LNCaP clone FGC (cell line): ENCODE measurements at regions not wholly inside any gene's neighbourhood (a gene's known extent, or its start where the extent isn't known, plus 50 kb on each side); places are given as distances from the start of the nearest gene placed in this dataset.

Experiments used
- DNase-seq: peaks from one replicate; pipeline ENCODE4 v3.0.0-alpha.2; 2011; ENCODE audit warnings: low read depth
- H3K4me3 ChIP-seq: 2 replicates; pipeline ENCODE4 v1.5.1; 2011; ENCODE audit warnings: mild to moderate bottlenecking, low read depth, low read length, control low read depth
- CTCF ChIP-seq: IDR thresholded peaks from 2 replicates; pipeline ENCODE4 v1.5.1; 2012; ENCODE audit warnings: mild to moderate bottlenecking; ENCODE audit not compliant: control insufficient read depth, insufficient read depth; ENCODE audit errors: extremely low read depth

GRCh38 chr3:124351430-124352148, 359.7 kb upstream of the ROPN1 start:
- no peak overlapping the region for H3K4me3 ChIP-seq
- TF ChIP-seq CTCF: peak; percentile 80
- DNase-seq: peak; percentile 38

DNA sequence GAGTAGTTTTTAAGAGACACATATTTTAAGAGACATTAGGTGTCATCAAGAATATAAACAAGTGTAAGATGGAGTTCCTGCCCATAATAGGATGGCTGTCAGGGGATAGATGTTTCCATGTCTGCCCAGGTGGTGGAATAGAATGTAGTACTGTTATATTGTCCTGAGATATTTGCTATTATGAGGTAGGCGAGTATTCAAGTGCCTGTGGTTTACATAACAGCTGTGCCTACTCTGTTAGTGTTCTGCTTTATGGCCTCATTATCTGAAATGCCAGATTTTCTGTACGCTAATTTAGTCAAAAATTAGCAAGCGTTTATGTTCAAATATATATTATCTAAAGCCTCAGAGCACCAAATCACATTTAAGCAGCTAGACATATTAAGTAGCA, 360.2 kb upstream of the ROPN1 start:
- DNase-seq: no peak
- TF ChIP-seq CTCF: no peak
- no peak overlapping the region for H3K4me3 ChIP-seq

DNA sequence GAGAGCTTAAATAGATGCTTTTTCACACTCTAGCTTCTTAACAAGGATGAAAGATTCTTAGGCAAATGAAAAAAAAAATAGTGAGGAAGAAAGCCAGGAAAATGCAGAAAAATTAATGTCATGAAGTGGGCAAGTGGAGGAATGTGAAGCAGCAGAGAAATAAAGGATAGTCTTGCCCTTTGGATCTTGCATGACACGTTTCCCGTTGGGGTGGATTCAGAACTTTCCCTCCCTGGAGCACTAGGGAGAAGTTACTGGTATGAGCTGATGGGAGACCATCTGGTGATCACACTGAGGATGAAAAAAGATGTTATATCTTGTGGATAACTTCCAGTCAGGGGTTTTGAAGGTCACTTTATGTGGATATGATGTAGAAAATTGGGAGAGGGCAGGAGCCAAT, 361.8 kb upstream of the ROPN1 start:
- TF ChIP-seq CTCF: no peak

DNA sequence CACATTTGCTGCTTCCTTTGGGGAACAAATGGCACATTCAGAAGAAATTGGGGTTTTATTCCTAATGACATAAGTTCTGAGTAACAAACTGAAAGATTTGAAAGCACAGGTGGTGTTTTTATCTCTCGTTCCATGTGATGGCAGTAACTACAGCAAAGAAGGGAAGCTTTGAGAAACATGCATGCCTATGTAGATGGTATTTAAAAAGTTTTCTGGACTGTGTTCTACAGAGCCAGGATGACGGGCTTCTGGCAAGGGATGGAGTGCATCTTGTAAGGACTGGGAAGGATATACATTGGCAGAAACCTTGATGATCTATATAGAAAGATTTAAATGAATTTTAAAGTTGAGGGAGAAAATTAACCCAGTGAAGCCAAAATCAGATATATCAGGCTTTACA, 362.2 kb upstream of the ROPN1 start:
- no peak for TF ChIP-seq CTCF
- no peak for DNase-seq
- no peak overlapping the region for H3K4me3 ChIP-seq

More for the DNA sequence above, 361.8 kb upstream of the ROPN1 start:
- no peak overlapping the region for H3K4me3 ChIP-seq
- DNase-seq: no peak

- no peak for DNase-seq
- TF ChIP-seq CTCF: no peak
- no peak overlapping the region for H3K4me3 ChIP-seq
Measured at GRCh38 chr3:124358156-124358555, 366.2 kb upstream of the ROPN1 start.

DNA sequence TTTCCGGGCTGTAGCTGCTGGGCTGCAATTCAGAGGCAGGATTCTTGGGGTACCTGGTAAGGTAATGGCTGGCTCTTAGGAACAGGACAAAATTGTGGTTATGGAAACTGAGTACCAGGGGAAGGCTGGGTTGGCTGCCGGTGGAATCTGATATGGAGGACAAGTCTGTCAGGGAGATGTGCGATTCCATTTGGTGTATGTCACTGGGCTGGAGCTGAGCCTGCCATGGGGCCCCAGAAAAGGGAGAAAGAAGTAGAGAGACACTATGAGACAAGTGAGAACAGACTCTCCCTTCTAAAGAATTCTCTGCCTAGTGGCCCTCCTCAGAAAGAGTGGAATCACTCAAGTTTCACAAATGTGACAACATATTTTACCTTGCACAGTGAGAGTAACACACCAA, 368.2 kb upstream of the ROPN1 start:
- no peak overlapping the region for H3K4me3 ChIP-seq
- DNase-seq: no peak
- TF ChIP-seq CTCF: no peak

DNA sequence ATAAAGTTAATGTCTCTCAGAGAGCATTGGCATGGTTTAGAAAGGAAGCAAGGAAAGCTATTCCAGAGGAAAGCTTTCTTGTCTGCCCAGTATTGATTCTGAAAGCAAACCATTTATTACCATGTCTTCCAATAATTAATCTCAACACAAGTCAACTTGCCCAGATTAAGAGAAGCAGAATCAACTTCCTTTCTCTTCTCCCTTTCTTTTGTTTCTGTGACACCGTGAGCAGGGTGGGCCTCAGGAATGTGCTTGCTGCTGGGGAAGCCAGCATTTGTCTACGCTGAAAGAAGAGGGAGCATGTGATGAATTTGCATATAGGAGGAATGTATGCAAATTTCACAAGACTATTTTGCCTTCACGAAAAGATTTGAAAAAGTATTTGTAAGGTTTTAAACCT, 368.6 kb upstream of the ROPN1 start:
- no peak for DNase-seq
- no peak for TF ChIP-seq CTCF
- H3K4me3 ChIP-seq: no peak overlapping the region
